GM21619 (cell line): ENCODE measurements at regions not wholly inside any gene's neighbourhood (a gene's known extent, or its start where the extent isn't known, plus 50 kb on each side); places are given as distances from the start of the nearest gene placed in this dataset.

ENCODE experiments used
- ATAC-seq: cut with Tn5 transposase; IDR thresholded peaks from one replicate; pipeline ENCODE4 v1.9.1; 2021; ENCODE audit not compliant: unreplicated experiment

GRCh38 chr12:82174936-82175335 lies 183.3 kb downstream of the CCDC59 start:
- ATAC-seq: no peak

DNA sequence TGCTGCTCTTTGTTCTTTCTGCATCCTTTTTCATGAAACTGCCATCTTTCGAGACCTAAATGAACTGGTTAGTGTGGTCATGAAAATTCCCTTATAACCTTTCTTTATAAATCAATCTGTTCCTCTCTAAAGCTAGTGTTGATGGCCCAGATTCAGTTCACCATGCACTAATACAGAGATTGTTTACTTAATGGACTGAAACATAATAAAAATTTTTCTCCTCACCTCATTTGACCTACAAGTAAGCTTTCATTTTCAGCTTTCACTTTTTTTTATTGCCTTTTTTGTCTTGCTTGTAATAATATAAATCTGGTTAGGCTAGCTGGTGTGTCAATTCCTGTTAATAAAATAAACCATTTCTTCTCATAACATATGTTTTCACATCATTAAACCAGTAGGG lies 183.8 kb downstream of the CCDC59 start:
- no peak for ATAC-seq

DNA sequence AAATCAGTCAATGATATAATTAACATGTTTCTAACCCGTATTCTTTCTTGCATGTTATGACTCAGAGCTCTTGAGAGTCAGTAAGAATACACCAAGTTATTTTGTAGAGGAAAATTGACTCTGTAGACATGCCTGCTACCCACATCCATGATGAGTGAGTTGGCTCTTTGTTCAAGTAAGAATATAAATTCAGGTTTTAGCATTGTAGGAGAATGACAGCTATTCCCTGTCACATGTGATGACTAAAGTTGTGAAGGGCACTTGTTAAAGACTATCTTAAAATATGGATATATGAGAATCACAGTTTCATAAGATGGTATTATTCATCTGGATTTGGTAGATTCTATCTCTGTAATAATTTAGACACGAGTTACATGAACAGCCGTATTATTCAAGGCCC lies 209.1 kb downstream of the CCDC59 start:
- no peak for ATAC-seq

GRCh38 chr12:82146740-82147139 lies 211.4 kb downstream of the CCDC59 start:
- ATAC-seq: no peak

- ATAC-seq: no peak
Measured at GRCh38 chr12:82144505-82144904, 213.7 kb downstream of the CCDC59 start.

- no peak for ATAC-seq
Measured at GRCh38 chr12:82132390-82132789, 225.8 kb downstream of the CCDC59 start.

GRCh38 chr12:82130762-82131161 lies 227.4 kb downstream of the CCDC59 start:
- no peak for ATAC-seq

DNA sequence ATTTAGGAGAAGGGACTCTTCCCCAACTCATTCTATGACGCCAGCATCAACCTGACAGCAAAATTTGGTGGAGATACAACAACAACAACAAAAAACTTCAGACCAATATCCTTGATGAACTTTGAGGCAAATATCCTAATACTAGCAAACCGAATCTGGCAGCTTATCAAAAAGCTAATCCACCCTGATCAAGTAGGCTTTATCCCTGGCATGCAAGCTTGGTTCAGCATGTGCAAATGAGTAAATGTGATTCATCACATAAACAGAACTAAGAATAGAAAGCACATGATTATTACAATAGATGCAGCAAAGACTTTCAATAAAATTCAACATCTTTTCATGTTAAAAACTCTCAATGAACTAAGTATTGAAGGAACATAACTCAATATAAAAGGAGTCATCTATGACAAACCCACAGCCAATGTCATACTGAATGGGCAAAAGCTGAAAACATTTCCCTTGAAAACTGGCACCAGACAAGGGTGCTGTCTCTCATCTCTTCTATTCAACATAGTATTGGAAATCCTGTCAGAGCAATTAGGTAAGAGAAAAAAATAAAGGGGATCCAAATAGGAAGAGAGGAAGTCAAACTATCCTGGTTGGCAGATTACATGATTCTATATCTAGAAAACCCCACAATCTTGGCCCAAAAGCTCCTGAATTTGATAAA lies 233.3 kb downstream of the CCDC59 start:
- ATAC-seq: no peak

GRCh38 chr12:82121545-82121944 lies 236.6 kb downstream of the CCDC59 start:
- ATAC-seq: no peak

DNA sequence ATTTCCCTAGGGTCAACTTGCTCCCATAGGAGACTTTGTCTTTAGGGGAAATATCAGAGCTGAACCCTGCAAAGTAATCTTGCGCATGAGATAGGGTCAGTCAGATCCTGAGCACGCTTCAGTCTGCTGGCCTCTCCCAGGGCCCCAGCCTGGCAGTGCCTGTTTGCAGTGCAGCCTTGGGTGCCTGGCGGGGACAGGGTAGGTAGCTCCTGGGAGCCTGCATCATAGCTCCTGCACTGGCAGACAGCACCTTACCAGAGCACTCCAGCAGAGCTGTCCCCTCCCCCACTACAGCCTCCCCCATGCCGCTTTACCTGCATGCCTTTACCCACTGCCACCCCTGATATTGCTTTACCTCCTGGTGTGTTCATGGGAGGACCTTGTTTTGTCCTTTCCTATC lies 237.3 kb downstream of the CCDC59 start:
- no peak for ATAC-seq

GRCh38 chr12:82109243-82109642 lies 248.9 kb downstream of the CCDC59 start:
- no peak for ATAC-seq

- ATAC-seq: no peak
Measured at GRCh38 chr12:82108615-82109014, 249.6 kb downstream of the CCDC59 start.

- no peak for ATAC-seq
Measured at GRCh38 chr12:82099216-82099615, 259.0 kb downstream of the CCDC59 start.

DNA sequence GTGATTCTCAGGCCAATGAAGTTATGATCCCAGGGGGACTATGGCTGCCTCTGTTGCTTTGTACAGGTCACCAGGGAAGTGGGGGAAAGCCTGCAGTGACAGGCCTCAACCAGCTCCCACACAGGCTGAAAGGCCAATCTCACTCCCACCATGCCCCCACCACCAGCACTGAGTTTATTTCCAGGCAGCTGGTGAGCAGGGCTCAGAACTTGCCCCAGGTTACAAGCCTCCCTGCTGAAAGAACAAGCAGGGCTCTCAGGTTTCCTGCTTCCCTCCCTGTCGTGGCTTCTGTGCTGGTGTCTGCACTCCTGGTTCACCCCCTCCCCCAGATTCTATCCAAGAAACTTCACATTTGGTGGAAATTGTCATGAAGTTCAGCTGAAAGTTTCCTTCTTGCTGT lies 260.3 kb downstream of the CCDC59 start:
- no peak for ATAC-seq

GRCh38 chr12:82097438-82097837 lies 260.7 kb downstream of the CCDC59 start:
- ATAC-seq: no peak

DNA sequence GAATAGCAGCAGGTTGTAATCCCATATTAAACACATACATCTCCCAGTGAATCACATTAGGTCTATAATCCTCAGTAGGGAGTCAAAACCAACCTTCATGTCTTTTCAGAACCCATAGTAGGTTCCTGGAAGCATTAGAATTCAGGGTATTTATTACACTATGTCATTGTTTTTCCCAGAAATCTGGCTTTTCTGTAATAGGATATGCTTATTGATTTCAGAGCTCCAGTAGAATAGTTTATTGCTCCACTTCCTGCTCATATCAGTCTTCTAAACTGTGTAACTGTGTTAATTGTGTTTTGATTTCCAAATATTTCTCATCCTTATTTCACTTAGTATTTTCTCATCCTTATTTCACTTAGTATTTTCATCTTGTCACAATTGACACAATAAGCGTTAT lies 268.0 kb downstream of the CCDC59 start:
- ATAC-seq: no peak

DNA sequence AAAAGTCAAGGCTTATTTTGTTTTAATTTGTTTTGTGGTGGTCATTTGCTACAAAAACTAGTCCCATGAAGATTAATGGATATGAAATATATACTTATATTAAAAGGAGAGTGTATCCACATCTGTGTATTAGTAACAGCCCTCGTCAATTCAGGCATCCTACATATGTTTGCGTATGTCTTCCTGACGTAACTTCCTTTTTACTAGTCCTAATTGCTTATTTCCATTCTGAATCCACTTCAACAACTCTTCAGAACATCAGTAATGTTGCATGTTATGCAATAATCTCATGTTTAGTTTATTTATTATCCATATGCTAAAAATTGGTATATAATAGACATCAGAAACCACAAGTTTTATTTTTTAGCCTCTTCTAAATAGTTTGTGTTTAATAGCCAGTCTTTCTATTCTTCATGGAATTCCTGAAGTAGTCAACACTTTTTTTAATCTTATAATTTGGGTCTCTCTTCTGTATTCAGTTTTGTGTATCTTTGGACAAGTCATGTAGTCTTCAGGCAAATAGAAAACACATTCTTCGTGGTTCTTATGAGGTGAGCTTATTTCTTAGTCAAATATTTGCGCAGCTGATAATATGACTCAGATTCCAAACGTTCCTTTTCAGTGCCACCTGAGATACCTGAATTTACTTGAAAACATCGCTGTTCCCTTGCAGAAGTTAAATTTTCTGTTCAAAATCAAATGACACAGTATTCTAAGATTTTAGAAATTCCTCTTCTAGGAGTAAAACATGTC lies 268.6 kb downstream of the CCDC59 start:
- ATAC-seq: no peak

- ATAC-seq: no peak
Measured at GRCh38 chr12:82082501-82082900, 275.7 kb downstream of the CCDC59 start.

DNA sequence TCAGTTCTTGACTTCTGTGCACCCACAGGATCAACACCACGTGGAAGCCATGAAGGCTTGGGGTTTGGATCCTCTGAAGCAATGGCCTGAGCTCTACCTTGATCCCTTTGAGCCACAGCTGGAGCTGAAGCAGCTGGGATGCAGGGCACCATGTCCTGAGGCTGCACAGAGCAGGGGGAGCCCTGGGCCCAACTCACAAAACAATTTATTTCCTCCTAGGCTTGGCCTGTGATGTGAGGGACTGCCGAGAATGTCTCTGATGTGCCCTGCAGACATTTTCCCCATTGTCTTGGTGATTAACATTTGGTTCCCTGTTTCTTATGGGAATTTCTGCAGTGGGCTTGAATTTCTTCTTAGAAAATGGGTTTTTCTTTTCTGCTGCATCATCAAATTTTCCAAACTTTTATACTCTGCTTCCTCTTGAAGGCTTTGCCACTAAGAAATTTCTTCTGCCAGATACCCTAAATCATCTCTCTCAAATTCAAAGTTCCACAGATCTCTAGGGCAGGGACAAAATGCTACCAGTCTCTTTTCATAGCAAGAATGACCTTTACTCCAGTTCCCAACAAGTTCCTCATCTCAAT lies 288.2 kb downstream of the CCDC59 start:
- ATAC-seq: no peak

DNA sequence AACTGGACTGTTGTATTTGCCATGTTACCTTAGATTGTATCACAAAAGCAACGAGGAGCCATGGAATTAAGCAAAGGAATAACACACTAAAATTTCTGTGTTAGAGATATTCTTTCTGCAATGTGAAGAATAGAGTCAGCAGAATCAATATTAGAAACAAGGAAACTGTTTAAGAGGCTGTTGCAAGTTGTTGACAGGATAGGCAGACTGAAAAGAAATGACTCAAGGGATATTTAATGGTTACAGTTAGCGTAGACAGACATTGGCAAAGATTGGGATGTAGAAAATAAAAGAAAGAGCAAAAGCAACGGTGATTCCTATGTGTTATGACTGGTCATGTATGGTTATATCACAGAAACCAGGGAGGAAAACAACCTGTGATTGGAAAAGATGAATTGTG lies 299.0 kb upstream of the PPFIA2 start:
- ATAC-seq: no peak

DNA sequence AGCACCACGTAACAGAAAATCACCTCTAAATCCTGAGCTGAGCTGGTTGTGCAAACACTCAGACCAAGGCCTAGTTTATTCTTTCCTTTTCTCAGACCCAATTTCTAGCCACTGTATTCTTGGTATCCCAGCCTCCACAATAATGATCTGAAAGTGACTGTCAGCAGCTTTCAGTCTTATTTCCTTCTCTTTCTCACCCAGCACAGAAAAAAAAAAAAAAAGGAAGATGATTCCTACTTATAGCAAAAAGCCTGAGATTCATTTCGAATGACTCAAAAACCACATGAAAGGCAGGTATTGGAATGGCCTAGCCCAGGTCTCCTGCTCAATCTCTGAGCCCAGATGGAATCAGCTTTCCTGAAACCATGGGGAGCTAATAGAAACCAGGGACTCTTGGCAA lies 298.6 kb upstream of the PPFIA2 start:
- ATAC-seq: no peak

GRCh38 chr12:82055391-82055790 lies 296.2 kb upstream of the PPFIA2 start:
- no peak for ATAC-seq
